DMS153 (cell line): ENCODE measurements at regions not wholly inside any gene's neighbourhood (a gene's known extent, or its start where the extent isn't known, plus 50 kb on each side); places are given as distances from the start of the nearest gene placed in this dataset.
A peak's percentile ranks its signal among the peaks of the same experiment; 100 is the strongest.

Experiments
- DNase-seq: peaks from one replicate; lab custom pipeline; 2025; lab: John Stamatoyannopoulos, UW

- DNase-seq = no peak
These were observed 314.1 kb downstream of the CD83 start for GRCh38 chr6:14431385-14432330.

- DNase-seq = no peak
These were observed 317.5 kb downstream of the CD83 start for GRCh38 chr6:14434916-14435690.

- no peak for DNase-seq
These were observed 319.1 kb downstream of the CD83 start for GRCh38 chr6:14436592-14437132.

- no peak for DNase-seq
These were observed 321.8 kb downstream of the CD83 start for GRCh38 chr6:14439419-14439818.

GRCh38 chr6:14440215-14440910 is 322.8 kb downstream of the CD83 start:
- no peak for DNase-seq

- peak; percentile 83 for DNase-seq
These were observed 323.6 kb downstream of the CD83 start for GRCh38 chr6:14440940-14441781.

GRCh38 chr6:14442242-14442641 is 324.7 kb downstream of the CD83 start:
- DNase-seq = no peak

GRCh38 chr6:14443629-14444268 is 326.2 kb downstream of the CD83 start:
- no peak for DNase-seq

GRCh38 chr6:14444295-14444972 is 326.9 kb downstream of the CD83 start:
- DNase-seq = no peak

GRCh38 chr6:14447240-14447639 is 329.7 kb downstream of the CD83 start:
- no peak for DNase-seq

- no peak for DNase-seq
These were observed 330.7 kb downstream of the CD83 start for GRCh38 chr6:14448246-14448645.

GRCh38 chr6:14450133-14450504 is 332.5 kb downstream of the CD83 start:
- DNase-seq = peak; percentile 80

GRCh38 chr6:14450578-14450977 is 333.0 kb downstream of the CD83 start:
- no peak for DNase-seq

GRCh38 chr6:14451594-14452374 is 334.2 kb downstream of the CD83 start:
- no peak for DNase-seq

GRCh38 chr6:14452567-14453527 is 335.3 kb downstream of the CD83 start:
- no peak for DNase-seq

GRCh38 chr6:14453712-14454472 is 336.3 kb downstream of the CD83 start:
- DNase-seq = peak; percentile 60

- peak; percentile 85 for DNase-seq
These were observed 336.9 kb downstream of the CD83 start for GRCh38 chr6:14454473-14454775.

GRCh38 chr6:14455427-14455826 is 337.9 kb downstream of the CD83 start:
- no peak for DNase-seq
